GM23248 (cell line): ENCODE measurements at regions not wholly inside any gene's neighbourhood (a gene's known extent, or its start where the extent isn't known, plus 50 kb on each side); places are given as distances from the start of the nearest gene placed in this dataset.

Experiments used
- DNase-seq: peaks from one replicate; pipeline ENCODE4 v3.0.0-alpha.2; 2015
- H2AFZ ChIP-seq: fragments of 200-600 bp; sonication (generic); 2 replicates; pipeline ENCODE4 v1.6.1; 2016; ENCODE audit warnings: antibody characterized with exemption
- H3F3A ChIP-seq: fragments of 200-600 bp; sonication (generic); 2 replicates; pipeline ENCODE4 v1.6.1; 2016; ENCODE audit warnings: mild to moderate bottlenecking, antibody characterized with exemption, mixed run types; ENCODE audit not compliant: insufficient read depth
- H3K27ac ChIP-seq: fragments of 200-600 bp; sonication (generic); 2 replicates; pipeline ENCODE4 v1.5.1; 2016; ENCODE audit warnings: mild to moderate bottlenecking
- H3K27me3 ChIP-seq: fragments of 200-600 bp; sonication (generic); replicated peaks from 2 replicates; pipeline ENCODE4 v1.6.1; 2016; ENCODE audit warnings: mild to moderate bottlenecking; ENCODE audit not compliant: insufficient read depth
- H3K36me3 ChIP-seq: fragments of 200-600 bp; sonication (generic); 2 replicates; pipeline ENCODE4 v1.6.1; 2016; ENCODE audit warnings: low read depth, mild to moderate bottlenecking
- H3K4me1 ChIP-seq: fragments of 200-600 bp; sonication (generic); 2 replicates; pipeline ENCODE4 v1.6.1; 2016; ENCODE audit warnings: mild to moderate bottlenecking; ENCODE audit not compliant: insufficient read depth
- H3K4me2 ChIP-seq: fragments of 200-600 bp; sonication (generic); one replicate; pipeline ENCODE4 v1.6.1; 2016; ENCODE audit warnings: mild to moderate bottlenecking; ENCODE audit not compliant: unreplicated experiment
- H3K4me3 ChIP-seq: fragments of 200-600 bp; sonication (generic); 2 replicates; pipeline ENCODE4 v1.5.1; 2016; ENCODE audit warnings: mild to moderate bottlenecking
- H3K79me2 ChIP-seq: fragments of 200-600 bp; sonication (generic); 2 replicates; pipeline ENCODE4 v1.6.1; 2016; ENCODE audit warnings: mild to moderate bottlenecking; ENCODE audit not compliant: insufficient read depth
- H3K9ac ChIP-seq: fragments of 200-600 bp; sonication (generic); 2 replicates; pipeline ENCODE4 v1.6.1; 2016; ENCODE audit warnings: mild to moderate bottlenecking
- H3K9me2 ChIP-seq: fragments of 200-600 bp; sonication (generic); 2 replicates; pipeline ENCODE4 v1.6.1; 2016; ENCODE audit warnings: mixed run types, mild to moderate bottlenecking, moderate library complexity; ENCODE audit not compliant: insufficient read depth
- H3K9me3 ChIP-seq: fragments of 200-600 bp; sonication (generic); one replicate; pipeline ENCODE4 v1.6.1; 2017; ENCODE audit warnings: low read depth
- H4K20me1 ChIP-seq: fragments of 200-600 bp; sonication (generic); 2 replicates; pipeline ENCODE4 v1.6.0; 2016; ENCODE audit not compliant: insufficient read depth
- EZH2 ChIP-seq: fragments of 200-600 bp; sonication (generic); IDR thresholded peaks from 2 replicates; pipeline ENCODE4 v1.6.1; 2018; ENCODE audit warnings: antibody characterized with exemption, mild to moderate bottlenecking; ENCODE audit not compliant: insufficient read depth, poor library complexity, severe bottlenecking
- EZH2phosphoT487 ChIP-seq: fragments of 200-600 bp; sonication (generic); IDR thresholded peaks from 2 replicates; pipeline ENCODE4 v1.6.1; 2018; ENCODE audit warnings: antibody characterized with exemption, moderate library complexity, mild to moderate bottlenecking, low read depth; ENCODE audit not compliant: insufficient read depth
- WGBS, 2 experiments: methylation state at CpG; one replicate each; pipeline ENCODE4 v1.1.6; 2015 to 2017; ENCODE audit warnings: low lambda C conversion rate in 2 of 2, low coverage in 1 of 2; ENCODE audit errors: missing lambda C conversion rate in 2 of 2; 5-methylcytosine and 5-hydroxymethylcytosine counted together
- in situ Hi-C: fragments of 300-500 bp; cut with MboI; formaldehyde crosslinking; loops from 2 replicates; pipeline ENCODE4 v1.15.0; 2020

DNA sequence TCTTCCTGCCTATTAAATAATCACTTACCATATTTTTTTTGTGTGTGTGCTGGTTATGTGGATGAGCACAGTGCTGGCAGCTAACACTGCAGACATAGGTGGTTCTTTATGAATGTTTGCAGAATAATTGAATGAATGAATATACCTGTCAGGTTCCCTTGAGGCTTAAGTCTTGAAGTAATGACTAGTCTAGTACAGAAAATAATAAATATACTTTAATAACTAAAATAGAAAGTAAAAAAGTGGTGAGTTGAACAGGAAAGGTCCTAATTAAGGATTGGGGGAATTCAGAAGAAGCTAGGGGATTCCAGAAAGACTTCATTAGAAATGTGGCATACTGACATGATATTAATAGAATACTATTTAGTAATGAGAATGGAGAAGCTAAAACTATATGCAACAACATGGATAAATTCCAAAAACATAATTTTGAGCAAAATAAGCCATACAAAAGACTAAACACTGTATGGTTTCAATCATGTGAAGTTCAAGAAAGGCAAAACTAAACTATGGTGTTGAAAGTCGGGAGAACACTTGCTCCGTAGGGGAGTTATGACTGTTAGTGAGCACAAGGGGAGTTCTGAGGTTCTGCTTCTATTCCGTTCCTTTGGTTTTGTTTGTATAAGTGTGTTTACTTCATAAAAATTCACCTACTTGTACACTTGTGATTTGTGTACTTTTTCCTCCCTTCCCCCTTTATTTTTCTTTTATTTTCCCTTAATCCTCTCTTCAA is 464.6 kb downstream of the MTX2 start:
- TF ChIP-seq EZH2phosphoT487 (no peak), EZH2 (no peak)
- no peaks in the 10 kb centered on the region for H3K9me2 ChIP-seq
- no peak overlapping the region for H3K27ac ChIP-seq
- H3K79me2 ChIP-seq = no peaks in the 10 kb centered on the region
- peaks cover 9% of the 10 kb centered on the region; the same call in 1 of the 2 replicates for H3K4me1 ChIP-seq
- no peaks in the 10 kb centered on the region for H3K27me3 ChIP-seq
- H3K4me2 ChIP-seq = no peak overlapping the region
- no peaks in the 10 kb centered on the region for H3K36me3 ChIP-seq
- no peak for DNase-seq
- no peak overlapping the region for H2AFZ ChIP-seq
- peaks cover 12% of the 10 kb centered on the region; the same call in 1 of the 2 replicates for H3F3A ChIP-seq
- H3K4me3 ChIP-seq = no peak overlapping the region
- no peaks in the 10 kb centered on the region for H4K20me1 ChIP-seq
- in situ Hi-C loops = no loop called here
- H3K9ac ChIP-seq = no peak overlapping the region
- WGBS, 2 experiments = 78 to 85% methylated on average over 3 of the region's 3 CpGs
- H3K9me3 ChIP-seq = no peaks in the 10 kb centered on the region

DNA sequence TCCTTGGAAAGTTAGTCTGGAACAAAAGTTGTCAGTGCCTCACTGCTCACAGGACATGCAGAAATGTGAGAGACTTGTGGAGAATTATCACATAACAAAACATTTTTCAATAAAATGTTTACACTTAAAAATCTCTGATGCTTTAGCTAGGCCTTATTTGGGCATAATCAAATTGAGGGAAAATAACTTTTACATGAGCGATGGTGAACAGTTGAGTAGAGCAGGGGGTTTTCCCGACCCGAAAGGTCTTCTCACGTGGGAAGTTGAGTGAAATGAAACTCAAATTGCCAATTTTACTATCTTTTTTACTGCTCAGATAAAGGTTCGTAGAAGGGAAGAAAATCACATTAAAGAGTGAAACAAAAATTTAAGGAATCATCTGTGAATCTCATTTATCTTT is 465.6 kb downstream of the MTX2 start:
- Histone ChIP-seq H3K4me3 (no peak overlapping the region), H3K27ac (no peak overlapping the region), H3K36me3 (no peaks in the 10 kb centered on the region), H3F3A (peaks cover 5% of the 10 kb centered on the region; the same call in 1 of the 2 replicates), H4K20me1 (no peaks in the 10 kb centered on the region), H3K4me1 (peaks cover 4% of the 10 kb centered on the region; the same call in 1 of the 2 replicates), H3K27me3 (no peaks in the 10 kb centered on the region), H2AFZ (no peak overlapping the region), H3K4me2 (no peak overlapping the region), H3K79me2 (no peaks in the 10 kb centered on the region), H3K9me3 (no peaks in the 10 kb centered on the region), H3K9me2 (no peaks in the 10 kb centered on the region), H3K9ac (no peak overlapping the region)
- no peak for TF ChIP-seq EZH2
- no peak for TF ChIP-seq EZH2phosphoT487
- no peak for DNase-seq
- in situ Hi-C loops = no loop called here
- WGBS, 2 experiments = 74 to 82% methylated on average over 5 of the region's 5 CpGs

DNA sequence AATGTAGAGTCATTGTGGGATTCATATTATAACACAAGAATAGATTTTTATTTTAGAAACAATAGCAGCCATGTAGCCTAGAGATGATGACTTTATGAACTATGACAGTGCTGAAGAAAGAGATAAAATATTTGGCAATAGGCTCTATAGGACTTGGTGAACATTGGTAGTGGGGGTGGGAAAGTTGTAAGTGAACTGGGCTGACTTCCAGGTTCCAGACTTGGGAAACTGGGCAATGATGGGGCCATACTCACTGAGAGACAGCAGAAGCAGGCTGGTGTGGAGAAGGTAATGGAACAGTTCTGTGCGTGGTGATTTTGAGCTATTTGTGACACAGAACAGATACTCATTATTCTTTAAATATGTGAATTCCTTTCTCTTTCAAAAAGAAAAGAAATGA is 470.3 kb upstream of the HNRNPA3 start:
- 58 to 71% methylated on average over 1 of the region's 1 CpG for WGBS, 2 experiments
- in situ Hi-C loops = no loop called here

DNA sequence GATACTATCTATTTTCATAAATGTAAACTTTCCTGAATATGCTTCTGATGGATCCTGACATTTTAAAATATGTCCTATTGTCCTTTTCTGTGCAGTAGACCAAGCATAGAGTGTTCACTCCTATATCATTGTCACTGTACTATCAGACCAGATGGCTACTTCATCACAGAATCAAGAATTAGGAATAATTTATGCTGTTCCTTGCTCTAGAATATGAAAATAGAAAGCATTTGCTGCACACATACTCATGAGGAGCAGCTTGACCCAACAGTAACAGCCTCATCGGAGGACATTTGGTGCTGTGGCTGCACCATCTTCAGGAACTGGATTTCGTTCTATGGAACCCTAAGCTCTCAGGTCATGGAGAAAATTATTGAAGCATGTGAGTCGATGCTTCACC is 468.9 kb upstream of the HNRNPA3 start:
- in situ Hi-C loops = no loop called here
- H3K9me2 ChIP-seq = no peaks in the 10 kb centered on the region
- H4K20me1 ChIP-seq = no peaks in the 10 kb centered on the region
- no peak overlapping the region for H3K4me3 ChIP-seq
- H3K9me3 ChIP-seq = no peaks in the 10 kb centered on the region
- H2AFZ ChIP-seq = no peak overlapping the region
- DNase-seq = no peak
- no peak overlapping the region for H3K4me2 ChIP-seq
- TF ChIP-seq EZH2phosphoT487 (no peak), EZH2 (no peak)
- no peak overlapping the region for H3K9ac ChIP-seq
- no peaks in the 10 kb centered on the region for H3K36me3 ChIP-seq
- 12 to 19% methylated on average over 3 of the region's 3 CpGs for WGBS, 2 experiments
- no peaks in the 10 kb centered on the region for H3K27me3 ChIP-seq
- no peaks in the 10 kb centered on the region for H3K4me1 ChIP-seq
- H3K79me2 ChIP-seq = no peaks in the 10 kb centered on the region
- no peak overlapping the region for H3K27ac ChIP-seq
- no peaks in the 10 kb centered on the region for H3F3A ChIP-seq

More for the DNA sequence above, 470.3 kb upstream of the HNRNPA3 start:
- no peaks in the 10 kb centered on the region for H4K20me1 ChIP-seq
- no peaks in the 10 kb centered on the region for H3F3A ChIP-seq
- H3K27ac ChIP-seq = no peak overlapping the region
- no peaks in the 10 kb centered on the region for H3K36me3 ChIP-seq
- H3K9me2 ChIP-seq = no peaks in the 10 kb centered on the region
- H3K4me3 ChIP-seq = no peak overlapping the region
- no peaks in the 10 kb centered on the region for H3K9me3 ChIP-seq
- H3K4me2 ChIP-seq = no peak overlapping the region
- H3K27me3 ChIP-seq = no peaks in the 10 kb centered on the region
- no peaks in the 10 kb centered on the region for H3K79me2 ChIP-seq
- no peak for DNase-seq
- H3K4me1 ChIP-seq = no peaks in the 10 kb centered on the region
- TF ChIP-seq EZH2phosphoT487 (no peak), EZH2 (no peak)
- H3K9ac ChIP-seq = no peak overlapping the region
- no peak overlapping the region for H2AFZ ChIP-seq
